ENCODE measurements at regions not wholly inside any gene's neighbourhood (a gene's known extent, or its start where the extent isn't known, plus 50 kb on each side); places are given as distances from the start of the nearest gene placed in this dataset.
A peak's percentile ranks its signal among the peaks of the same experiment; 100 is the strongest.

DNA sequence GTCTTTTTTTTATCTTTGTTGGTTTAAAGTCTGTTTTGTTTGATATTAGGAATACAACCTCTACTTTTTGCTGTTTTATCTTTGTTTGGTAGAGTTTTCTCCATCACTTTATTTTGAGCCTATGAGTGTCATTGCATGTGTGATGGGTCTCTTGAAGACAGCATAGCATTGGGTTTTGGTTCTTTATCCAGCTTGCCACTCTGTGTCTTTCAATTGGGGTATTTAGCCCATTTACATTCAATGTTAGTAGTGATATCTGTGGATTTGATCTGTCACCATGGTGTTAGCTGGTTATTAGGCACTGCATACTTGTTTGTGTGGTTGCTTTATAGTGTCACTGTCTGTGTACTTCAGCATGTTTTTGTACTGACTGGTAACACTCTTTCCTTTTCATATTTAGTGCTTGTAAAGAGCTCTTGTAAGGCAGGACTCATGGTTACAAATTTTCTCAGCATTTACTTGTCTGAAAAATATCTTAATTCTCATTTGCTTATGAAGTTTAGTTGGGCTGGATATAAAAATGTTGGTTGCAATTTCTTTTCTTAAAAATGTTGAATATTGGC lies 845.5 kb downstream of the TLE4 start:
- no peaks in the 10 kb centered on the region for H3K9me3 ChIP-seq

DNA sequence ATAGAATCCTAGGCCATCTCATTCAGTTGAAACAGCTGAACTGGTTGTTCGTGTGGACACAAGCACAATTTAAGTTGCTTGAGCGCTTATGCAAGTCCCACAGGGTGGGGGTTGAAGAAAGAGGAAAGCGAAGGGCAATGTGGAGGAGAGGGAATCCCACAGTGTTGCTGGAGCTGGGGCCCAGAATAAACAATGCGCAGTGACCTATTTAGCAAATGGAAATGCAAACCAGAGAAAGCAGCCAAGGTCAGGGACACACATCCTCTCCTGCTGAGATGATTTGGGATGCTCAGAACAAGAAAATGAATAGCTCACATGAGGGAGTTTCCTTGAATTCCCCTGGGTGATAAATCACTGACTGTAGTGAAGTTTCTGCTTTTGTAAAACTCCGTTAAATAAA lies 838.3 kb downstream of the TLE4 start:
- Histone ChIP-seq H3K27me3 (no peaks in the 10 kb centered on the region), H3K9me3 (no peaks in the 10 kb centered on the region), H3K4me3 (no peak overlapping the region), H3K36me3 (no peaks in the 10 kb centered on the region), H3K27ac (no peak overlapping the region), H3K4me1 (no peaks in the 10 kb centered on the region)
- intact Hi-C loops (cut with DNase I): no loop called here
- ATAC-seq: peak in 1 of 4 donors; percentile 14
- DNase-seq: no peak
- 18 to 30% methylated on average over 5 of the region's 5 CpGs for WGBS, 2 donors
- no peak for FAIRE-seq
- TF ChIP-seq, protein P1, sequence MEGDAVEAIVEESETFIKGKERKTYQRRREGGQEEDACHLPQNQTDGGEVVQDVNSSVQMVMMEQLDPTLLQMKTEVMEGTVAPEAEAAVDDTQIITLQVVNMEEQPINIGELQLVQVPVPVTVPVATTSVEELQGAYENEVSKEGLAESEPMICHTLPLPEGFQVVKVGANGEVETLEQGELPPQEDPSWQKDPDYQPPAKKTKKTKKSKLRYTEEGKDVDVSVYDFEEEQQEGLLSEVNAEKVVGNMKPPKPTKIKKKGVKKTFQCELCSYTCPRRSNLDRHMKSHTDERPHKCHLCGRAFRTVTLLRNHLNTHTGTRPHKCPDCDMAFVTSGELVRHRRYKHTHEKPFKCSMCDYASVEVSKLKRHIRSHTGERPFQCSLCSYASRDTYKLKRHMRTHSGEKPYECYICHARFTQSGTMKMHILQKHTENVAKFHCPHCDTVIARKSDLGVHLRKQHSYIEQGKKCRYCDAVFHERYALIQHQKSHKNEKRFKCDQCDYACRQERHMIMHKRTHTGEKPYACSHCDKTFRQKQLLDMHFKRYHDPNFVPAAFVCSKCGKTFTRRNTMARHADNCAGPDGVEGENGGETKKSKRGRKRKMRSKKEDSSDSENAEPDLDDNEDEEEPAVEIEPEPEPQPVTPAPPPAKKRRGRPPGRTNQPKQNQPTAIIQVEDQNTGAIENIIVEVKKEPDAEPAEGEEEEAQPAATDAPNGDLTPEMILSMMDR (IDR thresholded peaks at IDR 0.05): no peak

More for the DNA sequence above, 845.5 kb downstream of the TLE4 start:
- DNase-seq (no peak), FAIRE-seq (no peak), ATAC-seq (no peak)
- Histone ChIP-seq H3K27ac (no peak overlapping the region), H3K27me3 (no peaks in the 10 kb centered on the region), H3K4me1 (no peaks in the 10 kb centered on the region), H3K4me3 (no peak overlapping the region), H3K36me3 (no peaks in the 10 kb centered on the region)
- intact Hi-C loops (cut with DNase I): no loop called here
- TF ChIP-seq, protein P1 (IDR thresholded peaks at IDR 0.05): no peak

DNA sequence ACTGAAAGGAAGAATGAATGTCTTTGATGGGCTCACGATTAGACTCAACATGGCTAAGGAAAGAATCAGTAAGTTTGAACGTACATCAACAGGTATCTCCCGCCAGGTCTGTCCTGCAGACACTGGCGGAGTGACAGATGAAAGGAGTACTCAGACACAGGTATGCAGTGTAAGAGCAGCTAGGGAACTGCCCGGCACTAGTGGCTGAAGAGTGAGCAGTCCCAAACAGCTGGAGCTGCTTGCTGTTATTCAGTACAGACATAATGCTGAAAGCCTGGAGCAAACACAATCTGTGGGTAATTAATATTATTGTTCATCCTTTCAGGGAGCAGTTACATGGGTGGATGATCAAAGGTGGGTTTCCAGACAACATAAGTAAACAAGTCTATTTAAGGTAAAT lies 835.5 kb downstream of the TLE4 start:
- no peak overlapping the region for H3K27ac ChIP-seq
- DNase-seq: no peak
- no peaks in the 10 kb centered on the region for H3K4me1 ChIP-seq
- no peak for ATAC-seq
- H3K4me3 ChIP-seq: no peak overlapping the region
- intact Hi-C loops (cut with DNase I): loop anchor here in 1 of 3 donors (10.0 kb wide), 1 partner anchor 58 kb away; no protein-coding TSS in a partner anchor
- no peaks in the 10 kb centered on the region for H3K9me3 ChIP-seq
- 66 to 77% methylated on average over 5 of the region's 5 CpGs for WGBS, 2 donors
- no peaks in the 10 kb centered on the region for H3K36me3 ChIP-seq
- TF ChIP-seq, protein P1 (IDR thresholded peaks at IDR 0.05): no peak
- FAIRE-seq: no peak
- H3K27me3 ChIP-seq: no peaks in the 10 kb centered on the region

DNA sequence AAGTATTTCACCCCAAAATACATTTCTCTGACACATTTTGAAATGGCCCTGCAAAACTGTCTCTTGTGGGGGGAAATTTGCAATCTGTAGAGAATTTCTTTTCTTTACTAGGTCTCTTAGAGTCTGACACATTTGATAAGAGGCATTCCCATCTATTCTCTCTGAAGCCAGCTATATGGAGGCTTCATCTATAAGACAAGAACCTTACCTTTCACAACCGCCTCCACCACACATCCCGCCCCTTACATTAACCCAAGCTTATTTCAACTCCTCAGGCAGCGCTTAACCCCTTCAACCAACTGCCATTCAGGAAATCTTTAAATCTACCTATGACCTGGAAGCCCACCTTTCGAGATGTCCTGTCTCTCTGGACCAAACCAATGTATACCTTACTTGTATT lies 829.5 kb downstream of the TLE4 start:
- Histone ChIP-seq H3K4me1 (no peaks in the 10 kb centered on the region), H3K4me3 (no peak overlapping the region), H3K36me3 (no peaks in the 10 kb centered on the region), H3K27me3 (no peaks in the 10 kb centered on the region), H3K27ac (no peak overlapping the region), H3K9me3 (no peaks in the 10 kb centered on the region)
- intact Hi-C loops (cut with DNase I): loop anchor here in 1 of 3 donors (10.0 kb wide), 1 partner anchor 64 kb away; no protein-coding TSS in a partner anchor
- 72 to 84% methylated on average over 4 of the region's 4 CpGs for WGBS, 2 donors
- no peak for DNase-seq
- no peak for FAIRE-seq
- no peak for ATAC-seq
- TF ChIP-seq, protein P1 (IDR thresholded peaks at IDR 0.05): no peak

DNA sequence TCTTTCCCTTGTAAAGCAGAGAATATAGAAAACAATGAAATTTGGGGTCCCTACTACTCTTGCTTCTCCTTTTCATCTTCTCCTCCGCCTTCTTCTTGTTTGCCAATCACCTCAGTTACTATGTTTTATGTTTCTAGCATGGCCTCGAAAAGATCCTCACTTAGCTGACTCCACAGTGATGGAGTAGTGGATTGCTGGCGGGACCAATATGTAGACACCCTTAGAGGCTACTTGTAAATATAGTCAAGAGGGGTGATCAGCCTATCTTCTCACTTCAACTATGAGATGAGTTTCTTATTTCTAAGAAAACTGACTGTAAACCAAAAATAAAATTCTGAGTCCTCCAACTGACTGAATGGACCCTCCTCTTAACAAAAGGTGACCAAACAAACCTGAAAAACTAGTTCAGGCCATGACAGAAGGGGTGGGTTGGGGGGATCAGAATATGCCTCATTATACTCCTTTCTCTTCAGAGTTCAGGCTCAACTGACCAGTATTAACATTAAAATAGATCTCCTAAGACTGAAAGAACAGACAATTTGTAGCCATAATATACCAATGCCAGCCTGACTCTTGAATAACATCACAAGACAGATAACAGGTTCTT lies 829.0 kb downstream of the TLE4 start:
- H3K4me1 ChIP-seq: no peaks in the 10 kb centered on the region
- DNase-seq: no peak
- H3K36me3 ChIP-seq: no peaks in the 10 kb centered on the region
- no peak for FAIRE-seq
- H3K9me3 ChIP-seq: no peaks in the 10 kb centered on the region
- TF ChIP-seq, protein P1 (IDR thresholded peaks at IDR 0.05): no peak
- 62 to 77% methylated on average over 3 of the region's 3 CpGs for WGBS, 2 donors
- H3K4me3 ChIP-seq: no peak overlapping the region
- no peaks in the 10 kb centered on the region for H3K27me3 ChIP-seq
- ATAC-seq: no peak
- H3K27ac ChIP-seq: no peak overlapping the region
- intact Hi-C loops (cut with DNase I): loop anchor here in 1 of 3 donors (10.0 kb wide), 1 partner anchor 64 kb away; no protein-coding TSS in a partner anchor

Data from pancreas (tissue), 10 donors.